MM.1S (cell line): ENCODE measurements at regions not wholly inside any gene's neighbourhood (a gene's known extent, or its start where the extent isn't known, plus 50 kb on each side); places are given as distances from the start of the nearest gene placed in this dataset.

ENCODE experiments used
- EZH2 ChIP-seq: fragments of 300-600 bp; sonication (generic); optimal IDR thresholded peaks from 2 replicates; pipeline ENCODE3; 2017; ENCODE audit warnings: low read depth, mild to moderate bottlenecking, antibody characterized with exemption, low read length, mixed read lengths
- EZH2phosphoT487 ChIP-seq: fragments of 300-600 bp; sonication (generic); IDR thresholded peaks from 2 replicates; pipeline ENCODE4 v1.6.1; 2018; ENCODE audit warnings: antibody characterized with exemption, low read length
- TF ChIP-seq, protein P1 (sequence below): fragments of 300-600 bp; sonication (generic); IDR thresholded peaks from 2 replicates; pipeline ENCODE4 v1.5.1; 2016; ENCODE audit warnings: antibody characterized with exemption, low read length, mixed read lengths

DNA sequence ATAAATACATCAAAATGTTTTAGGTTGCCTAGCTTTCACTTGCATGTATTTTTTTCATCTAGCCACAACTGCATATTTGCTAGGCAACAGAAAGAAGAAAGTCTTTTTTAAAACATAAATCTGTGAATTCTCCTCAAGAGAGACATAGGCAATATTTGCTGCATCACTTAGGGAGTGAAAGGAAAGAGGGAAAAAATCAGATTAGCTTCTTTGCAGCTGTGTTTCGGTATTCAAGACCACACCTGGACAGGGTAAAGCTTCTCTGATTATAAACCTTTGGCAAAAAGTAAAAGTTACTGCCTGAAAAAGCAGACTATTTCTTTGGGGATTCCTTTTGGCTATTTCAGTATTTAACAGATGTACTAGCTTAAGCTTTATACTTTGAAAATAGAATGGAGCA, 280.9 kb upstream of the ZSWIM2 start:
- TF ChIP-seq, protein P1, sequence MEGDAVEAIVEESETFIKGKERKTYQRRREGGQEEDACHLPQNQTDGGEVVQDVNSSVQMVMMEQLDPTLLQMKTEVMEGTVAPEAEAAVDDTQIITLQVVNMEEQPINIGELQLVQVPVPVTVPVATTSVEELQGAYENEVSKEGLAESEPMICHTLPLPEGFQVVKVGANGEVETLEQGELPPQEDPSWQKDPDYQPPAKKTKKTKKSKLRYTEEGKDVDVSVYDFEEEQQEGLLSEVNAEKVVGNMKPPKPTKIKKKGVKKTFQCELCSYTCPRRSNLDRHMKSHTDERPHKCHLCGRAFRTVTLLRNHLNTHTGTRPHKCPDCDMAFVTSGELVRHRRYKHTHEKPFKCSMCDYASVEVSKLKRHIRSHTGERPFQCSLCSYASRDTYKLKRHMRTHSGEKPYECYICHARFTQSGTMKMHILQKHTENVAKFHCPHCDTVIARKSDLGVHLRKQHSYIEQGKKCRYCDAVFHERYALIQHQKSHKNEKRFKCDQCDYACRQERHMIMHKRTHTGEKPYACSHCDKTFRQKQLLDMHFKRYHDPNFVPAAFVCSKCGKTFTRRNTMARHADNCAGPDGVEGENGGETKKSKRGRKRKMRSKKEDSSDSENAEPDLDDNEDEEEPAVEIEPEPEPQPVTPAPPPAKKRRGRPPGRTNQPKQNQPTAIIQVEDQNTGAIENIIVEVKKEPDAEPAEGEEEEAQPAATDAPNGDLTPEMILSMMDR: no peak
- TF ChIP-seq EZH2: no peak
- no peak for TF ChIP-seq EZH2phosphoT487
